Tibial nerve (tissue), 4 donors: ENCODE measurements at regions not wholly inside any gene's neighbourhood (a gene's known extent, or its start where the extent isn't known, plus 50 kb on each side); places are given as distances from the start of the nearest gene placed in this dataset.
"Not testable (repeated sequence)": the region's sequence is repeated elsewhere in the genome, so short reads cannot be mapped to it uniquely, and the experiment has no call there.

Experiments
- CTCF ChIP-seq, 5 experiments: fragments of 200-600 bp in 3 of 5; fragments of 450-650 bp in 2 of 5; sonication (generic) in 3 of 5; IDR thresholded peaks; one replicate each; pipeline ENCODE4 v1.5.1; 2016 to 2019; ENCODE audit warnings: antibody characterized with exemption in 5 of 5, mild to moderate bottlenecking in 3 of 5, moderate library complexity in 2 of 5
- EP300 ChIP-seq, 2 donors: sonication (generic); formaldehyde crosslinking; IDR thresholded peaks; one replicate each; pipeline ENCODE4 v1.6.1; 2017; ENCODE audit warnings: antibody characterized with exemption in 2 of 2, mild to moderate bottlenecking in 1 of 2
- POLR2A ChIP-seq, 2 donors: fragments of 450-650 bp; IDR thresholded peaks; one replicate each; pipeline ENCODE4 v1.6.1; 2017; ENCODE audit warnings: antibody characterized with exemption in 2 of 2, mild to moderate bottlenecking in 2 of 2, moderate library complexity in 2 of 2

GRCh38 chr17:22047521-22047920 lies 355.2 kb downstream of the KCNJ18 start:
- not testable (repeated sequence) for TF ChIP-seq CTCF, POLR2A, EP300 (IDR thresholded peaks at IDR 0.05)
